Spinal cord (tissue), 9 donors: ENCODE measurements at regions not wholly inside any gene's neighbourhood (a gene's known extent, or its start where the extent isn't known, plus 50 kb on each side); places are given as distances from the start of the nearest gene placed in this dataset.

Source experiments
- DNase-seq, 6 donors: peaks; one replicate each; pipeline versions ENCODE4 v3.0.0 to v3.0.0-alpha.2; 2013 to 2015; ENCODE audit warnings: low spot score in 6 of 6, low read depth in 4 of 6
- H3K27ac ChIP-seq: one replicate; pipeline ENCODE4 v1.5.1; 2013; ENCODE audit warnings: low read depth, low read length, control low read depth
- H3K27me3 ChIP-seq: one replicate; pipeline ENCODE4 v1.6.1; 2013; ENCODE audit warnings: low read length; ENCODE audit not compliant: control insufficient read depth, insufficient read depth
- H3K36me3 ChIP-seq: one replicate; pipeline ENCODE4 v1.6.1; 2013; ENCODE audit warnings: low read length; ENCODE audit not compliant: control insufficient read depth, insufficient read depth
- H3K4me1 ChIP-seq: one replicate; pipeline ENCODE4 v1.6.1; 2013; ENCODE audit warnings: low read length; ENCODE audit not compliant: control insufficient read depth, insufficient read depth
- H3K4me3 ChIP-seq: one replicate; pipeline ENCODE4 v1.5.1; 2013; ENCODE audit warnings: low read depth, low read length, control low read depth
- H3K9me3 ChIP-seq: one replicate; pipeline ENCODE4 v1.6.1; 2013; ENCODE audit warnings: low read length; ENCODE audit not compliant: control insufficient read depth, insufficient read depth
- WGBS: methylation state at CpG from one replicate; pipeline ENCODE4 v1.1.5; 2013; ENCODE audit warnings: missing lambda C conversion rate; ENCODE audit not compliant: insufficient coverage; 5-methylcytosine and 5-hydroxymethylcytosine counted together
- donor health status: healthy.

GRCh38 chr5:113901718-113902117 lies 388.2 kb downstream of the YTHDC2 start:
- Histone ChIP-seq H3K4me1 (no peaks in the 10 kb centered on the region), H3K27ac (no peak overlapping the region), H3K4me3 (no peak overlapping the region), H3K27me3 (no peaks in the 10 kb centered on the region), H3K9me3 (no peaks in the 10 kb centered on the region), H3K36me3 (no peaks in the 10 kb centered on the region)
- DNase-seq: no peak
- 100% methylated on average over 1 of the region's 1 CpG for WGBS

GRCh38 chr5:113902917-113903660 lies 389.6 kb downstream of the YTHDC2 start:
- Histone ChIP-seq H3K27ac (no peak overlapping the region), H3K27me3 (no peaks in the 10 kb centered on the region), H3K4me3 (no peak overlapping the region), H3K36me3 (no peaks in the 10 kb centered on the region), H3K4me1 (no peaks in the 10 kb centered on the region), H3K9me3 (no peaks in the 10 kb centered on the region)
- no peak for DNase-seq
- WGBS: 57% methylated on average over 1 of the region's 2 CpGs

- H3K9me3 ChIP-seq: no peaks in the 10 kb centered on the region
- H3K36me3 ChIP-seq: no peaks in the 10 kb centered on the region
- H3K4me3 ChIP-seq: no peak overlapping the region
- H3K27me3 ChIP-seq: no peaks in the 10 kb centered on the region
- DNase-seq: no peak
- H3K27ac ChIP-seq: no peak overlapping the region
- H3K4me1 ChIP-seq: no peaks in the 10 kb centered on the region
- 53% methylated on average over 5 of the region's 6 CpGs for WGBS
Observed at GRCh38 chr5:113909782-113910181, 396.3 kb downstream of the YTHDC2 start.

- no peak overlapping the region for H3K4me3 ChIP-seq
- DNase-seq: peak in 2 of 6 donors; percentile 33 to 34
- no peaks in the 10 kb centered on the region for H3K36me3 ChIP-seq
- H3K4me1 ChIP-seq: peaks cover 10% of the 10 kb centered on the region
- H3K9me3 ChIP-seq: no peaks in the 10 kb centered on the region
- no peak overlapping the region for H3K27ac ChIP-seq
- no peaks in the 10 kb centered on the region for H3K27me3 ChIP-seq
- WGBS: 0% methylated on average over 1 of the region's 2 CpGs
Observed at GRCh38 chr5:113917997-113918396, 404.5 kb downstream of the YTHDC2 start.

GRCh38 chr5:113922343-113922742 lies 408.8 kb downstream of the YTHDC2 start:
- no peaks in the 10 kb centered on the region for H3K9me3 ChIP-seq
- H3K4me1 ChIP-seq: peaks cover 10% of the 10 kb centered on the region
- no peaks in the 10 kb centered on the region for H3K27me3 ChIP-seq
- no peaks in the 10 kb centered on the region for H3K36me3 ChIP-seq
- no peak for DNase-seq
- no peak overlapping the region for H3K27ac ChIP-seq
- no peak overlapping the region for H3K4me3 ChIP-seq
- 86% methylated on average over 2 of the region's 3 CpGs for WGBS

- H3K27me3 ChIP-seq: no peaks in the 10 kb centered on the region
- H3K27ac ChIP-seq: no peak overlapping the region
- no peak for DNase-seq
- H3K36me3 ChIP-seq: no peaks in the 10 kb centered on the region
- H3K9me3 ChIP-seq: no peaks in the 10 kb centered on the region
- H3K4me3 ChIP-seq: no peak overlapping the region
- 94% methylated on average over 2 of the region's 7 CpGs for WGBS
- H3K4me1 ChIP-seq: no peaks in the 10 kb centered on the region
Observed at GRCh38 chr5:113935453-113935852, 422.0 kb downstream of the YTHDC2 start.

GRCh38 chr5:113937301-113937700 lies 423.8 kb downstream of the YTHDC2 start:
- WGBS: 54% methylated on average over 1 of the region's 2 CpGs
- Histone ChIP-seq H3K36me3 (no peaks in the 10 kb centered on the region), H3K4me3 (no peak overlapping the region), H3K4me1 (no peaks in the 10 kb centered on the region), H3K9me3 (no peaks in the 10 kb centered on the region), H3K27ac (no peak overlapping the region), H3K27me3 (no peaks in the 10 kb centered on the region)
- DNase-seq: no peak

GRCh38 chr5:113939988-113940387 lies 421.9 kb upstream of the KCNN2 start:
- Histone ChIP-seq H3K27me3 (no peaks in the 10 kb centered on the region), H3K27ac (no peak overlapping the region), H3K4me1 (no peaks in the 10 kb centered on the region), H3K9me3 (no peaks in the 10 kb centered on the region), H3K4me3 (no peak overlapping the region), H3K36me3 (no peaks in the 10 kb centered on the region)
- WGBS: 72% methylated on average over 3 of the region's 3 CpGs
- DNase-seq: no peak

GRCh38 chr5:113950186-113950585 lies 411.7 kb upstream of the KCNN2 start:
- Histone ChIP-seq H3K36me3 (no peaks in the 10 kb centered on the region), H3K27me3 (no peaks in the 10 kb centered on the region), H3K4me1 (no peaks in the 10 kb centered on the region), H3K4me3 (no peak overlapping the region), H3K9me3 (no peaks in the 10 kb centered on the region), H3K27ac (no peak overlapping the region)
- DNase-seq: peak in 1 of 6 donors; percentile 24
- 64% methylated on average over 1 of the region's 2 CpGs for WGBS

GRCh38 chr5:113965225-113965624 lies 396.6 kb upstream of the KCNN2 start:
- no peak for DNase-seq
- H3K9me3 ChIP-seq: no peaks in the 10 kb centered on the region
- no peaks in the 10 kb centered on the region for H3K36me3 ChIP-seq
- no peaks in the 10 kb centered on the region for H3K4me1 ChIP-seq
- H3K27ac ChIP-seq: no peak overlapping the region
- no peaks in the 10 kb centered on the region for H3K27me3 ChIP-seq
- no CpG with 5 or more reads among the region's 3 CpGs for WGBS
- H3K4me3 ChIP-seq: no peak overlapping the region
